ENCODE measurements at regions not wholly inside any gene's neighbourhood (a gene's known extent, or its start where the extent isn't known, plus 50 kb on each side); places are given as distances from the start of the nearest gene placed in this dataset.

- no peak for DNase-seq (ENCODE audit: low read depth)
- no peak overlapping the region for H3K4me3 ChIP-seq (ENCODE audit: low read length)
- no peak for TF ChIP-seq CTCF (conservative IDR thresholded peaks at IDR 0.05; ENCODE audit: low read depth, low read length)
Observed at GRCh38 chr15:96261575-96262034, 68.9 kb upstream of the NR2F2 start.

- no peak for TF ChIP-seq CTCF (conservative IDR thresholded peaks at IDR 0.05; ENCODE audit: low read depth, low read length)
Observed at GRCh38 chr15:96262097-96262496, 68.4 kb upstream of the NR2F2 start.

GRCh38 chr15:96262549-96263489, 67.7 kb upstream of the NR2F2 start:
- H3K4me3 ChIP-seq (ENCODE audit: low read length): no peak overlapping the region
- DNase-seq (ENCODE audit: low read depth): no peak
- no peak for TF ChIP-seq CTCF (conservative IDR thresholded peaks at IDR 0.05; ENCODE audit: low read depth, low read length)

More at GRCh38 chr15:96262097-96262496, 68.4 kb upstream of the NR2F2 start:
- no peak for DNase-seq (ENCODE audit: low read depth)
- no peak overlapping the region for H3K4me3 ChIP-seq (ENCODE audit: low read length)

GRCh38 chr15:96264351-96264798, 66.1 kb upstream of the NR2F2 start:
- TF ChIP-seq CTCF (conservative IDR thresholded peaks at IDR 0.05; ENCODE audit: low read depth, low read length): no peak

GRCh38 chr15:96264801-96265515, 65.5 kb upstream of the NR2F2 start:
- peak; percentile 35 for DNase-seq (ENCODE audit: low read depth)
- TF ChIP-seq CTCF (conservative IDR thresholded peaks at IDR 0.05; ENCODE audit: low read depth, low read length): no peak
- H3K4me3 ChIP-seq (ENCODE audit: low read length): no peak overlapping the region

More at GRCh38 chr15:96264351-96264798, 66.1 kb upstream of the NR2F2 start:
- no peak for DNase-seq (ENCODE audit: low read depth)
- H3K4me3 ChIP-seq (ENCODE audit: low read length): no peak overlapping the region

- H3K4me3 ChIP-seq (ENCODE audit: low read length): no peak overlapping the region
- TF ChIP-seq CTCF (conservative IDR thresholded peaks at IDR 0.05; ENCODE audit: low read depth, low read length): no peak
- no peak for DNase-seq (ENCODE audit: low read depth)
Observed at GRCh38 chr15:96266456-96266855, 64.0 kb upstream of the NR2F2 start.
